ENCODE measurements at regions not wholly inside any gene's neighbourhood (a gene's known extent, or its start where the extent isn't known, plus 50 kb on each side); places are given as distances from the start of the nearest gene placed in this dataset.
"Not testable (repeated sequence)": the region's sequence is repeated elsewhere in the genome, so short reads cannot be mapped to it uniquely, and the experiment has no call there.

DNA sequence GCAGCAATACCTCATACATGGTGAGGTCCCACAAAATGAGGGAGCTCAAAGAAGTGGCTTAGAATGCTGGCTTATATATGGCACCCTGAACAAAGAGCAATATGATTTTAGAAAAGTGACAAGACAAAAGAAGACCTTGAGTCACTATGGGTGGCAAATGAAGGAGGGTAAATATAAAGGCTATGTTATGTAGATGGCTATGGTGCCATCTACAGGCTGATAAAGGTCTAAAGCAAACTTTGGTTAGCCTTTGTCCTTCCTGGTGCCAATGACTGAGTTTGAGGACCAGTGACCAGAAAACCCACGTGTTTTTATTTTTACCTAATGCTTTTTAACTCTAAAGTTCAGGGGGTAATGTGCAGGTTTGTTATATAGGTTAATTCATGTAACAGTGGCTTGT, 151.8 kb downstream of the CCNG2 start:
- no peak for FAIRE-seq

DNA sequence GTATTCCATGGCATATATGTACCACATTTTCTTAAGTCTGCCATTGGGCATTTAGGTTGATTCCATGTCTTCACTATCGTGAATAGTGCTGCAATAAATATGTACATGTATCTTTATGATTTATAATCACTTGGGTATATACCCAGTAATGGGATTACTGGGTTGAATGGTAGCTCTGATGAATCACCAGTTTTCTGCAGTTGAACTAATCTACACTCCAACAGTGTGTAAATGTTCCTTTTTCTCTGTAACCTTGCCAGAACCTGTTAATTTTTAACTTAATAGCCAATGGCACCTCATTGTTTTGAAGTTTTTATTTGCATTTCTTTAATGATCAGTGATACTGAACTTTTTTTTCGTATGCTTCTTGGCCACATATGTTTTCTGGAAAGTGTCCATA, 152.5 kb downstream of the CCNG2 start:
- no peak for FAIRE-seq

DNA sequence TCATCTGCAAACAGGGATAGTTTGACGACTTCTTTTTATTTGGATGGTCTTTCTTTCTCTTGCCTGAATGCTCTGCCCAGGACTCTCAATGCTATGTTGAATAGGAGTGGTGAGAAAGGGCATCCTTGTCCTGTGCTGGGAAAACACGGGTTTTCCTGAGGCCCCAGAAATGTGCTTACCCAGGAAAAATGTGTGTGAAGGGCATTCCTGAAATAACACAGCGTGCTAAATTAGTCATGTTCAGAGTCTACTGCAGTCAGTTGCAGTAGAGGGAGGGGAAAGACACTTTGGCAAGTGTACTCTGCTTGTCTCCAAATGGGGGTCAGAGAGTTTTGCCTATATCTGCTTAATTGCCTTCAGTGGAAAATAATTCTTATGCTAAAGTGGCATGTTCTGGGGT, 153.9 kb downstream of the CCNG2 start:
- no peak for FAIRE-seq

DNA sequence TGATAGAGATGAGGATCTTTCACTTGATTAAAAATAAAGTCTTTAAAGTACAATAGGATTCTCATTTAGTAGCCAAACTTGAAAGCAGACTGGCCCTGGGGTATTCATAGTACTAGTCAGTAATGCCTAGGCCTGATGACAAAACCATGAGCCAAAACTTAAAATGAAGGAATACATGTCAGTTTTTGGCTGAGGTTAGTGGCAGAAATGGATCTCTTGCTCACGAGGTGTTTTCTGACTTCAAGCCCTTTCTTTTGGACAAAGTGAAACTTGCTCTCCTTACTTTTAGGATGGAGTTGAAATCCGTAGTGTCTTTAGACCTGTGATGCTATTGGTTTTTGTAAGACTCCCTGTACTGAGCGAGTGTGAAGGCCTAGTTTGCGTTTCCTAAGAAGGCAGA, 157.7 kb downstream of the CCNG2 start:
- no peak for FAIRE-seq

DNA sequence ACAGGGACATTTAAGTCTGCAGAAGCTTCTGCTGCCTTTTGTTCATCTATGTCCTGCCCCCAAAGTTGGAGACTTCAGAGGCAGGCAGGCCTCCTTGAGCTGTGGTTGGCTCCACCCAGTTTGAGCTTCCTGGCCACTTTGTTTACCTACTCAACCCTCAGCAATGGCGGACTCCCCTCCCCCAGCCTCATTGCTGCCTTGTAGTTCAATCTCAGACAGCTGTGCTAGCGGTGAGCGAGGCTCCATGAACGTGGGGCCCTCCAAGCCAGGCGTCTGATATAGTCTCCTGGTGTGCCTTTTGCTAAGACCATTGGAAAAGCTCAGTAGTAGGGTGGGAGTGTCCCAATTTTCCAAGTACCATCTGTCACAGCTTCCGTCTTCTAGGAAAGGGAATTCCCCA, 170.1 kb downstream of the CCNG2 start:
- no peak for FAIRE-seq

DNA sequence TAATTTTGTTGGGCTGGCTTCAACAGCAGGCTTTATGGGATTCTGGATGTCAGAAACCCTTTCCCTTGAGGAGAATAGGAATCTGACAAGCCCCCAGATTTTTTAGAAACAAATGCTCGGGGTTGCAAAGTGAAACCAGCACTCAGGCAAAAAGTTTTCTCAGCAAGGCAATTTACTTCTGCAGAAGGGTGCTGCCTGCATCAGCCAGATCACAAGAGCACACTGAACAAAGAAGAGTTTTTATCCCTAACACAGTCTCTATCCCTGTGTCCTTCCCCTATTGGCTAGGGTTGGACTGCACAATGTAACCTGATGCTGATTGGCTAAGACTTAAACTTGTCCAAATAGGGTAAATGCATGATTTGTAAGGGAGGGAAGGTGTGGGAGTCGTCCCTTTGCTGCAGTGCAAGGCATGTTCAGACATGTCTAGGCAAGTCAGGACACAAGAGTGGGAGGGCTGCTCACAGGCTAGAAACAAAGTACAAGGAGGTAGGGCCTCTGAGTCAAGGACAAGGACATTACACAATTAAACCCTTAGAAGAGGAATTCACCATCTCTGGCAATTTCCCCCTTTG, 175.8 kb downstream of the CCNG2 start:
- FAIRE-seq, result no peak

DNA sequence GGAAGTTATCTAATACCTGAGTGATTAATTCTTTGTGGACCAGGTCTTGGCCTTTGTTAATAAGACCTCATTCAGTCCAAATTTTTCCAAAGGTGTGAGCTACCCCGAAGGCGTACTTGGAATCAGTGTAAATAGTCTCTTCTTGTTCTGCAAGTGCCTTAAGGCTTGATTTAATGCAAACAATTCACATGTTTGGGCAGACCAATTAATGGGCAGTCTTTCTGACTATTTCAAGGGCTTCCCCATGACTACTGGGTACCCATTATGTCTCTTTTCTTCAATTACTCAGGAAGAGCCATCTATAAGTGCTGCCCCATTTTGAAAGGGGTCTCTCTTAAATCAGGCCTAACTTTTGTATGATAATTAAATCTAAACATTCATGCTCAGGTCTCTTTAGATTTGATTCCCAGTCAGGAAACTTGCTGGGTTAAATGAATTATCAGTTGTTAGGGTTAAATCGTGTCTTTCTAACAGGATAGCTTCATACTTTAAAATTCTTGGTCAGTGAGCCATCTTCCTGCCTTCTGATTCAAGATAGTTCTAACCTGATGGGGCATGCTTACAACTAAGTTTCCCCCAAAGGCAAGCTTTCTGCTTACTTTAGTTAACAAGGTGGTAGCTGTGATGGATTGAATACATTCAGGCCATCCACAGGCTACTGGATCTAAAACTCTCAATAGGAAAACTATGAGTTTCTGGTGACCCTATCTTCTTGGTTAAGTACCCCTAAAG, 179.6 kb downstream of the CCNG2 start:
- FAIRE-seq, result no peak

DNA sequence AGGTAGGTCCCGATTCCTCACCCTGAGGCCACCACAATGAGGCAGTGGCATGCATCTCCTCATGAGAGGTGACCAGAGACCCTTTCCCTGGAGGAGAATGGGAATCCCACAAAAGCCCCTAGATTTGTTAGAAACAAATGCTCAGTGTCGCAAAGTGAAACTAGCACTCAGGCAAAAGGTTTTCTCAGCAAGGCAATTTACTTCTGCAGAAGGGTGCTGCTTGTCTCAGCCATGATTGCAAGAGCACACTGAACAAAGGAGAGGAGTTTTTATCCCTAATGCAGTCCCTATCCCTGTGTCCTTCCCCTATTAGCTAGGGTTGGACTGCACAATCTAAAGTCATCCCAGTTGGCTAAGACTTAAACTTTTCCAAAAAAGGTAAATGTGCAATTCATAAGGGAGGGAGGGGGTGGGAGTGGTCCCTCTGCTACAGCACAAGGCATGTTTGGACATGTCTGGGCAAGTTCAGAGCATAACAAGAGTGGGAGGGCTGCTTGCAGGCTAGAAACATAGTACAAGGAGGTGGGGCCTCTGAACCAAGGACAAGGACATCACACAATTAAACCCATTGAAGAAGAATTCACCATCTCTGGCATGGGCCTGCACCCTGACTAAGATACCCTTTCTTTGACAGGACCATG, 185.3 kb downstream of the CCNG2 start:
- no peak for FAIRE-seq

DNA sequence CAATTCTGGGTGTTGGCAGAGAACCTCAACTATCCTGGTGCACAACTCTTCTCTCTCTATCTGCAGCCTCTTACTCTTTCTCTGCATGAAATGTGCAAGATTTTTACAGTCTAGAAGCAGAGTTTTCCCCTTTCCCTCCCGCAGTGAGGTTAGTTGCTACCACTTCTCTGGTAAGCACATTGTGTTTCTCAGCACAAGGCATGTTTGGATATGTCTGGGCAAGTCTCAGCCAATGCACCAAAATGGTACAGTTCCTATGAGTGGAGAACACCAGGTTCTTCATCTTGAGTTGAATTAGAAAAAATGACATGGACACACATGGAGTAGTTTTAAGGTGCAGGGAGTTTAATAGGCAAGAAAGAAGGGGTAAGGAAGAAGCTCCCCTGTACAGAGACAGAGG, 187.0 kb downstream of the CCNG2 start:
- FAIRE-seq, result no peak

DNA sequence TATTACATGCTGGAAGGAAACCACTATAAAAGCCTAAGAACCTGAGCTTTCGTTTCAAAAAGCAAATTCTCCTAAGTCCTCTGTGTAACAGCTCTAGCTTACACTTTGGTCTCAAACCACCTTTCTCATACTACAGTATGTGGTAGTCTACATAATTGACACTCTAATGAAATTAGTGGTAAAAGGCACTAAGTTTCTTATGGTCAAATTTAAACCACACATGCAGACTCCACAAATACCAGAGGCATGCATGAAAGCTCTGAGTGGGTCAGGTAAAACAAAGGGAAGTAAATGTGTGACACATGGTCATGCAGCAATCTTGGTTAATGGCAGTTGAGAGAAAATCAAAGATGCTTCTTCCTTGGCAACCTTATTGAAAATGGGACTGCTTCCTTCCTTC, 187.8 kb downstream of the CCNG2 start:
- no peak for FAIRE-seq

DNA sequence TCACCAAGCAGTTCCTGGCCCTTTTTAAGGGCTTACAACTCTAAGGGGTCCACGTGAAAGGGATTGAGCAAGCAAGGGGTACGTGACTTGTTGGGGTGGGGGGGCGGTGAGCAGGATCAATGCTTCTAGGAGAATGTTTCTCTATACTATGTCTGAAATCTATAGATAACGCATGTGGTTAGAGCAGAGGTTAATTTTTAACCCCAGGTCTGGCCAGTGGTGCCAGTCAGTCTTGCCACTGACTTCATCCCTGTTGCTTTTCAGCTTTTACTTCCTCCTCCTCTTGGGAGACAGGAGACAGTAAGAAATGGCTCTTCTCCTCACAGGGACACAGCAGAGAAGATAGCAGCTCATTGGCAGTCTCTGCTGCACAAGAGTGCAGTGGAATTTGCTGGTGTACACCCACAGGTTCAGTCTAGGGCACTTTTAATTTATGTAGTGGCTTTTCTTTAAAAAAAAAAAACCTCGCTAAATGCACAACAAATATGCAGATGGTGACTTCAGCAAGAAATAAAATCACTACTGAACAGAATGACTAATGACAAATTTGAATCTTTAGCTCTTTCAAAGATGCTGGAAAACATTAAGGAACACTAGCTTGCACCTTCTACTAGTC, 190.5 kb downstream of the CCNG2 start:
- no peak for FAIRE-seq

DNA sequence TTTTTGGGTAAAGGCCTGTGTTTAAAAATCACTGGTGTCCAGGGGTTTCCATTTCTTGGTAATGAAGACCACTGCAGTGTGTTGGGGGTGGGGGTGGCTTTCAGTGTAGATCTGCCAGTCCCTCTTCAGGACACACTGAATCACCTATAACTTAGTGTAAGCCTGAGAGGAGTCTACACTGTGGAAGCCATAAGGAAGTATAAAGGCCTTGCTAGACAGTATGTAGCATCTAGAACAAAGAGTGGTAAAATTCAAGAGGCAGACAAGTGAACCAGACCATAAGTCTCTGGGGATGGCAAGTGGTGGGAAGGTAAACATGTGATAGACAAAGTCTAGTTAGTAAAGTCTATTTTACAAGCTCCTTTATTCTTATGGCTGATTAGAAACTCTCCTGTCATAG, 191.8 kb downstream of the CCNG2 start:
- no peak for FAIRE-seq

DNA sequence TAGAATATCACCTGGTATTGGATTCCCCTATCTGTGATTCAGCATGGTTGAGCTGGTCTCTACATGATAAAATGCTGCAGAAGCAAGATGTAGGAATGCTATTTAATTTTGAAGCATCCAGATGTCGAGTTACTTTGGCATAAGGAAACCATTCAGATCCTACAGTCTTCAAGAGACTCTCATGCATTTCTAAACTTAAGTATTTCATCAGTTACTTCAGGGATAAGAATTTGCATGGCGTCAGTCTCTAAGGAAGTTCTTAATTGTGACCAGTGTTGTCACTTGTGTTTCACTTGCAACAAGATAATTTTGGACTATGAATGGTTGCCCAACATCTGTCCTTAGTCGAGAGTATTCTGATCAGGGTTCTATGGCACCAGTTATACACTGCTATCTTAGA, 192.4 kb downstream of the CCNG2 start:
- FAIRE-seq, result no peak

DNA sequence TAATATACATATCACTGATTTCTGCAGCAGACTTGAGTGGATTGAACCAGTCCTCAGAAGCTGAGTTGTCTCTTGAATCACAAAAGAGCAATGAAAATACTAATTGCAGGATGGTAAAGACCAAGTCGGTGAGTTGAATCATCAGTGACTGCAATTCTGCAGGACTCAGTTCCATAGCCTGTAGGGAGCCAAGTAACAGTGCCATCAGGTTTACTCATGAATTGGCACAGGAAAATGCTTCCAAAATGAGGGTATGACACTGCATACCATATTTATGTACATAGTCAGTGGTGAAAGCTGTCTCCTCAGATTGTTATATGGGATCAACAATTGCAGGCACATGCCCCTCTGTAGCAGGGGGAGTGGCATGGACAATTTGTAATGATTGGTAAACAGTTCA, 192.8 kb downstream of the CCNG2 start:
- no peak for FAIRE-seq

DNA sequence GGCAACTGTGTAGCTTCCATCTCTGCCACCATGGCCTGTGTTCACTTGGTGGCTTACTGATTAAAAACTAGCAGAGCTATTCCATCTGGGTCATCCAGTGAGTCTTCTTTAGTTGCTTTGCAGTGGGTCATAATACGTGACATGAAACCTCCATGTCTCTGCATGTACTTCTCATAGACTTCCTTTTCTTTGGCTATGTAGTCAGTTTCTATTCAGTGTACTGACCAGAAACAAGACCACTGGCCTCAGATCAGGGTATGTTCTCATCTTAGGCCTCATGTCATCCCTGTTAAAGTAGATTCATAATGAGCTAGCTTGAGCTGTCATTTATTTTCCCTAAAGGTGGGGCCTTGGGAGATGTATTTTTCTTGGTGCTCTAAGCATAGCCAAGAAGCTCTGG, 195.2 kb downstream of the CCNG2 start:
- no peak for FAIRE-seq

DNA sequence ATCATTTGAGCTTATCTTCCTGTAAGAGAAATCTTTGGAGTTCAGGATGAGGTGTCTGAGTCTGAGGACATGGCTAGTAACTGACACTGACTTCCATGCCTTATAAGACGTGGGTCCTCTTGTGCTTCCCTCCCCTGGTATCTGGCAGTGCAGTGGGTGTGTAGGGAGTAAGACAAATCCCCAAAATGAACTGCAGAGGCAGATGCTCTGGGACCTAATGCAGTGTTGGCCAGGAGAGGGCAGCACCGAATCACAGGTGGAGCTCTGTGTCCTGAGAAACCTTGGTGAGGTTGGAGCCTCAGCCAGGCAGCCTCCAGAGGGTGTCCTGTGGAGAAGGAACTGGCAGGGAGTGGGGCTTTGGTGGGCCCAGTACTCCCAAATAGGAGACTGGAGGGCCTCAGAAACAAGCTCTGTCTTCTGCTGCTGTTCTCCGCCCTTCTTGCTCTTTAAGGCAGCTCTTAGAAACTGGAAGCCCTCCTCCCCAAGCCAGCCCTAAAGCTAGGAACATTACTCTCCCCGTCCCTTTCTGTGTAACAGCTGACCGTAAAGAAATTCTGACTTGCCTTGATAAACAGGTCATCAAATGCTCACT, 196.8 kb downstream of the CCNG2 start:
- FAIRE-seq, result not testable (repeated sequence)

DNA sequence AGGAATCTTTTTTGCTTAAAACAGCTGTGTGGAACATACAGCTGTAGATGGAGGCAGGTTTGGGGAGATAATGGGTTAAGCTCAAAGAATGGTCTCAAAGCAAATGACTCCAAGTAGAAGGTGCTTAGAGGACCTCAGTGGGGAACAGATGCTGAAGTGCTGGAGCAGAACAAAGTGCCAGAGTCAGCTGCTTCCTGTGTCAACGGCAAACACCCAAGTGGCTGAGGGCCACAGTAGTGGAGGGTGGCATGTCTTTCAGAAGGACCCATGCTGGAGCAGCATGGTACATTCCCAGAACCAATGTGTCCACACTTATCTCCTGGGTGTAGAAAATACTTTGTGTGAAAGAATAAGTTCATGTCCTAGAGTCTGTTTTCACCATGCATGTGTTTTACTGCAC, 197.5 kb downstream of the CCNG2 start:
- FAIRE-seq, result peak; percentile 17

DNA sequence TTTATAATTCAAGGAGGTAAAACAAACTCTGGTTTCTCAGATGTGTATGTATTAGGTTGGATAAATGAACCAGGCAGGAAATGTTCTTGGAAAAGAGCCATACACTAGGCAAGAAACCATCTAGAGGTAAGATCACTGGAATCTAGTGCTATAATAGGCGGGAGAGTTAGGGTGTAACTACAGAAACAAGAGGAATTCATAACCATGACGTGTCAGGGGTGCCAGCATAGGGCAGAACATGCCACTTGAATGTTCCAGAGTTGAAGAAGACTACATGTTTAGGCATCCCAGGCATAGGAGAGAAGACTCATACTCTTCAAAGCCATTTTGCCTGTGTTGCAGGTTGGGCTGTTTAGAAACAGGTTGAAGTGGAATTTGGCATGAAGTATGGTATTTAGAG, 198.7 kb downstream of the CCNG2 start:
- FAIRE-seq, result no peak

DNA sequence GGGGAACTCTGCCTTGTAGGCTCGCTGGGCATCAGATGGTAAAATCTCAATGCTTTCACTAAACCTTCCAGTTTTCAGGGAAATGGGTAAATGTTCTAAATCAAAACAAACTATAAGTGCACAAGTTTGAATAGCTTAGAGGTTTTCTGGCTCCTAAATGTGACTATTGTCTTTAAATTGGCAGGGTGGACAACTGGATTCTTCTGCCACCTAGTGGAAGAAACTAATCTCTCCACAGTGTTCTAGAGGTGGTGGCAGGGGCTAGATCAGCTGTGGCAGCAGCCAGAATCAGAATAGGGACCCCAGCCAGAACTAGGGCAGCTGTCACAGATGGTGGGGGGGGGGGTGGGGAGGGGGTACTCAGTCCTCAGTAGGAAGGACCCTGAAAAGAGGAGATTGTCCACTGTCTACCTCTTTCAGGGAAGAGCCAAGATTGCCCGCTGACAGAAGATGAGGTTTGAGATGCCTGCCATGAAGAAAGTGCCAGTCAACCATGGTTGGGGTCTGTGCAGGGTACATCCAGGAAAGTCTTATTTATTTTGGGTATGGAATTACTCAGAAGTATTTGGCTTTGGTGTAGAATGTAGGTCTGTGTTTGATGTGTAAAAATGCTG, 201.4 kb downstream of the CCNG2 start:
- peak; percentile 33 for FAIRE-seq

DNA sequence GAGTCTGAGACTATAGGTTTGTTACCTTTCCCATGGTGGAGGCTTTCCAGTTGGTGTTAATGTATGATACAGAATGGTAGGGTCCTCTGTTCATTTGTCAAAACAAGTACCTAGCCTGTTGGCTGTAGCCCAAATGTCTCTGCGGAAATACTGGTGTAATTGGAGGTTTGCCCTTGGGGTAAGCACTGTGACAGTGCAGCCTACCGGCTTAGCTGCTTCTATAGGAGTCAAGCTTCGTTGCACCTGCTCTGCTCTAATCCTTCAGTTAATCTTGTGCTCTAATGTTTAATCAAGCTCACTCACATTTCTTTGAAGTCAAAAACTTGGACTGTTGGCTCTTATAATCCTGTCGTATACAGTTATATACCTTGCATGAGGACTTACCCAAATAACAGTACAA, 203.4 kb downstream of the CCNG2 start:
- FAIRE-seq, result no peak

DNA sequence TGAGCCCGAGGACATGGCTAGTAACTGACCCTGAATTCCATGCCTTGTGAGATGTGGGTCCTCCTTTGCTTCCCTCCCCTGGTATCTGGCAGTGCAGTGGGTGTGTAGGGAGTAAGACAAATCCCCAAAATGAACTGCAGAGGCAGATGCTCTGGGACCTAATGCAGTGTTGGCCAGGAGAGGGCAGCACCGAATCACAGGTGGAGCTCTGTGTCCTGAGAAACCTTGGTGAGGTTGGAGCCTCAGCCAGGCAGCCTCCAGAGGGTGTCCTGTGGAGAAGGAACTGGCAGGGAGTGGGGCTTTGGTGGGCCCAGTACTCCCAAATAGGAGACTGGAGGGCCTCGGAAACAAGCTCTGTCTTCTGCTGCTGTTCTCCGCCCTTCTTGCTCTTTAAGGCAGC, 209.9 kb downstream of the CCNG2 start:
- not testable (repeated sequence) for FAIRE-seq

DNA sequence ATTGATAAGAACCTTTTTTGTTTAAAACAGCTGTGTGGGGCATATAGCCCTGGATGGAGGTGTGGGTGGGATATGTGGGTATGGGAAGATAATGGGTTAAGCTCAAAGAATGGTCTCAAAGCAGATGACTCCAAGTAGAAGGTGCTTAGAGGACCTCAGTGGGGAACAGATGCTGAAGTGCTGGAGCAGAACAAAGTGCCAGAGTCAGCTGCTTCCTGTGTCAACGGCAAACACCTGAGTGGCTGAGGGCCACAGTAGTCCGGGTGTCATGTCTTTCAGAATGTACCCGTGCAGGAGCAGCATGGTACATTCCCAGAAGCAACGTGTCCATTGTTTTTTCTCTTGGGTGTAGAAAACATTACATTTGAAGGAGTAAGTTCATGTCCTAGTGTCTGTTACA, 210.6 kb downstream of the CCNG2 start:
- FAIRE-seq, result no peak

DNA sequence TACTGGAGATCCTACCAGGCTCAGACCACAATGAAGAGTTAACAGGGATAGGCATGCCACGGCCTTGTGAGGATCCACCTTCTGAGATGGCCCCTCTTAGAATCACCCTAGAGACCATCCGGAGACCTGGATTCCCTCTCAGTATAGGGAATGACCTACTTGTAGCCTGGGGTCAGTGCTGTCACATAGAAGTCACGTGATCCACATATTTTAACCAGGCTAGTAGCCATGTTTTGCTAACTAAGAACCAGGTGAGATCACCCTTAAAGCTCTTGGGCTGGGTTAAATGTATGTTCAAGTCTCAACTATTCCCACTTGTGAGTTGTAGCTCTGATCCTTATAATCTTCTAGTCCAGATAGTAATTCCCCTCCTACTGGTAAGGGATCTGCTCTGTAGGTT, 215.4 kb downstream of the CCNG2 start:
- FAIRE-seq, result no peak

Measured in islet of Langerhans (tissue), 1 donor.